ENCODE measurements at regions not wholly inside any gene's neighbourhood (a gene's known extent, or its start where the extent isn't known, plus 50 kb on each side); places are given as distances from the start of the nearest gene placed in this dataset.
"Not testable (repeated sequence)": the region's sequence is repeated elsewhere in the genome, so short reads cannot be mapped to it uniquely, and the experiment has no call there.

DNA sequence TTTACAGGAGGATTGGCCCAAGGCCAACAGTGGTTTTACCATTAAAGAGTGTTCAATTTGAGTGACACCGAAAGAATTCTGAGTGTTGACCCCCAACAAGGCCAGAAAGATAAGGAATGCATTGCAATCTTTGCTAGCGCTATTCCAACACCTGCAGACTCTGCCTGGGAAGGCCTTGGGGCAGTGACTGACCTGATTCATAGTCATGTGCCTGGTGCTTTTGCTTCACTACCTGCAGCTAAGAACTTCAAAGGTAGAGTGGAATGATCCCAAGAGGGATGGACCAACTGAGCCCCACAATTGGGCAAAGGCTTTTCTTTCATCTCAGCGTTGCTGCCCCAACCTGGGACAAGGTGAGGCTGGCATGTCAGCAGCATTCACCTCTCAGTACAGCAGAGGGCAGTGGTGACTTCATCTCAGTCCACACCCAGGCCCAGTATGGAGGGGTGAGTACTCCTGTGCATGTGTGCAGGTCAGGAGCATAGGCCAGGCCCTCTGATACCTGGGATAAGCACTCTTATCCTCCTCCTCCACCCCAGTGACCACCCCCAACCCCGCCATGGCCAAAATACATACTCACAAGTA is 149.6 kb upstream of the GNAO1 start:
- DNase-seq (peak in 1 of 2 donors; percentile 6), ATAC-seq (peak; percentile 52)
- intact Hi-C loops (cut with DNase I, micrococcal nuclease): loop anchor here in 1 of 2 donors (10.0 kb wide), 1 partner anchor 273 kb away; no protein-coding TSS in a partner anchor

DNA sequence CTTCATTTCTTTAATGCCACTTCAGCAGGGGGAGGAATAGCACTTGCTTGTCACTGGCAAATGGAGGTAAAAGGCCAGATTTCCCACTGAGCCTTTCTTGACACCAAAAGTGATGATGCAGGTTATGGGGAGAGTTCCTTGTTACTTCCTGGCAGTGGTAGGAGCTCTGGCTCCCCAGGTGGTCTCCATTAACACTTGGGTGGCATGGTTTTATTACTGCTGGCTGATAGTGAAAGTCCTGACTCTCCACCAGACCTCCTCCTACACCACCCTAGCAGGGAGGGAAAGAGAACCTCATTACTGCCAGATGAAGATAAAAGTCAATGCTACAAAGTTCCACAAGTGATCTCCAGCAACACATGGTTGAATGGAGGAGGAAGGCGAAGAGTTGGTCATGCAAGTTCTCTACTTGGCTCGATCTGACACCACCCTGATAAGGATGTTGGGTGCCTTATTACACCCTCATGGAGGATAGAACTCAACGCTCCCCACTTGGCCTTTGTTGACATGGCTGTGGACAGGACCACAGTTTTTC is 152.7 kb upstream of the GNAO1 start:
- intact Hi-C loops (cut with DNase I, micrococcal nuclease): no loop called here
- ATAC-seq (no peak), DNase-seq (no peak)

DNA sequence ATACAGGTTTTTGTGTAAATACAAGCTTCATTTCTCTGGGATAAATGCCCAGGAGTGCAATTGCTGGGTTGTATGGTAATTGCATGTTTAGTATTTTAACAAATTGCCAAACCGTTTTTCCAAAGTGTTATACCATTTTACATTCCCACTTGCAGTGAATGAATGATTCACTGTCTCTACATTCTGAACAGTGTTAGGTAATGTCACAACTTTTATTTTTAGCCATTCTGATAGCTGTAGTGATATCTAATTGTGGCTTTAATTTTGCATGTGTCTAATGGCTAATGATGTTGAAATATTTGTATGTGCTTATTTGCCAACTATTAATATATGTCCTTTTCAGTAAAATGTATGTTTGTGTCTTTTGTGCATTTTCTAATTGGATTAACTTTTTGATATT is 156.9 kb upstream of the CES5A start:
- DNase-seq (no peak), ATAC-seq (no peak)
- intact Hi-C loops (cut with DNase I, micrococcal nuclease): no loop called here

DNA sequence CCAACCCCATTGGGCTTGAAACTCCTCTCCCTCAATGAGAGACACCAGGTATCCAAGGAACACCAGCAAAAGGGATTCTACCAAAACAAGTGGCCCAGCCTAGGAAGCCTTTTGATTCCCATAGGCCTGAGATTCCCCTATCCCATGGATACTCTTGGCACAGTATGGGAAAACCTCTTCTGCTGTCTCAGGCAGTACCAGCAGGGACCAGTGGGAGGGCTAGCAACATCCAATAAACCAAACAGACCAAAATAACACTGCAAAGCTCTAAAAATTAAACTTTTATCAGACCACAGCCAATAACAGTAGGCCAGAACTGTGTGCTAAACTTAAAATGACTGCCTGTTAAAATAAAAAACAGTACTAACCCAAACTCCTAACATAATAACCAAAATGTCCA is 153.9 kb upstream of the CES5A start:
- DNase-seq: no peak
- intact Hi-C loops (cut with DNase I, micrococcal nuclease): no loop called here
- ATAC-seq: no peak

DNA sequence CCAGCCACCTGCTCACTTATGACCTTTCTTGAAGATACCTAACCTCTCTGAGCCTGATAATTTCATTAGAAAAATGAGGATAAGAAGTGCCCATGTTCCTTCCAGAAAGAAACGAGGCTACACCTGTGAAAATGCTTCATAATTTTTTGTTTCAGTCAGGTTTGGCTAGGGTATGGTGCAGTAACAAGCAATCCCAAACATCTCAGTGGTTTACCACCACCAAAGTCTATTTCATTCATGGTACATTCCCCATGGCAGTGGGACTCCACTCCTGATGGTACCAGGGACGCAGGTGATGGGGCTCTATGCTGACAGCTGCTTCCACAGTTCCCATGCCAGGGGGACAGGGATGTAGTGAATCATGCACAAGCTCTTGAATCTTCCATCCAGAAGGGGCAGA is 147.6 kb upstream of the CES5A start:
- DNase-seq: no peak
- intact Hi-C loops (cut with DNase I, micrococcal nuclease): no loop called here

DNA sequence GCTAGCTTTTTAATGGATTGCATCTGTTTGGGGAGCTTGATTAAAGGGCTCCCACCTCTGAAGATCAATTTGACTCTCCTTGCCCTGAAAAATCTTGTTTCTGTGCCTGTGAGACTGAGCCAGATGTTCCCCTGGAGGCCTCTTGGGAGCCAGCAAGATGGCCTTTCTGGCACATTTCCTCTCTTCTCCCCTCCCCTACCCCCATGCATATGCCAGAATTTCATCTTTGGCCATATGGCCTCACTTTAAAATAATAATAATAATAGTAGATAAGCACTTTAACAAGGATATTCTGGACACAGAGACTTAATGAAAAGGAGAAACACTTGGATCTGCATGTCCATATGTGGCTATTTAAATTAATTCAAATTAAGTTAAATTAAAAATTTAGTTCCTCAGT is 144.1 kb upstream of the CES5A start:
- DNase-seq (no peak), ATAC-seq (no peak)
- intact Hi-C loops (cut with DNase I, micrococcal nuclease): no loop called here

More for the DNA sequence above, 147.6 kb upstream of the CES5A start:
- ATAC-seq: no peak

DNA sequence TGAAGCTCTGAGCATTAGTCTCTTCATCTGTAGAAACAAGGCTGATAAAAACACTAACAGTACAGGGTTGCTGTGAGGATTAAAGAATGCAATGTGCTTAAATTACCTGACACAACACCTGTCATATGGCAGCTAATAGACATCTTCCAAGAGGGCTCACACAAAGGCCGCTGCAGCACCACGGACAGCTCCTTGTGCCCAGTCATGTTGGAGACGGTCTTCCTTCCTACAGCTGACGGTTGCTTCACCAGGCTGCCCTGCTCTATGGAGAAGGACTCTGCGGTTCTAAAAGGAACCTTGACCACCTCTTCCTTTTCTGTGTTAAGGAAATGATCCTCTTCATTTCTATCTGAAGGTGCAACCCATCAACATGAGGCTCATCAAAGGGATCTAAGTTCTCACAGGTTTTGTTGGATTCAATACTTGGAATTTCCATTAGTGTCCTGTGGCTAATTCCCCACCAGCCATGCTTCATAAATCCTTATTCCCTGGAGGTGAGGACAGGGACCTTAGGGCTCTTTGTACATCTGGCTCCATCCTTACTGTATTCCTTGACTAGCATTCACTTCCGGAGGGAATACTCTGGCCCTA is 138.9 kb upstream of the CES5A start:
- ATAC-seq: no peak
- DNase-seq: peak in 1 of 2 donors; percentile 34
- intact Hi-C loops (cut with DNase I, micrococcal nuclease): no loop called here

DNA sequence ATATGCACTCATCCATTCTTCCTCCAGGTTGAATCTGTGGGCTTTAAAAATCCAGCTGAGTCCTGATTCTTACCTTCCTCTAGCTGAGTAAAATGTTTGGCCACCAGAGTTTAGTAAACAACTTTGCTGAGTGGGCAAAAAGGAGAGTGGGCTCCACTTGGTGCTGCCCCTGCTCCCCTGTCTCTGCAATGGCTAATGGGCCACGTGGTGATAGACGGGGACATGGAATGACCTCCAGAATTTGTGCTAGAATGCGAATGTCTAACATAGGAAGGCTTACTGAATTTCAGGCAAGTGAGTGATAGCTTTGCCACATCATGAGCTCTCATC is 137.3 kb upstream of the CES5A start:
- intact Hi-C loops (cut with DNase I, micrococcal nuclease): no loop called here
- DNase-seq (no peak), ATAC-seq (no peak)

DNA sequence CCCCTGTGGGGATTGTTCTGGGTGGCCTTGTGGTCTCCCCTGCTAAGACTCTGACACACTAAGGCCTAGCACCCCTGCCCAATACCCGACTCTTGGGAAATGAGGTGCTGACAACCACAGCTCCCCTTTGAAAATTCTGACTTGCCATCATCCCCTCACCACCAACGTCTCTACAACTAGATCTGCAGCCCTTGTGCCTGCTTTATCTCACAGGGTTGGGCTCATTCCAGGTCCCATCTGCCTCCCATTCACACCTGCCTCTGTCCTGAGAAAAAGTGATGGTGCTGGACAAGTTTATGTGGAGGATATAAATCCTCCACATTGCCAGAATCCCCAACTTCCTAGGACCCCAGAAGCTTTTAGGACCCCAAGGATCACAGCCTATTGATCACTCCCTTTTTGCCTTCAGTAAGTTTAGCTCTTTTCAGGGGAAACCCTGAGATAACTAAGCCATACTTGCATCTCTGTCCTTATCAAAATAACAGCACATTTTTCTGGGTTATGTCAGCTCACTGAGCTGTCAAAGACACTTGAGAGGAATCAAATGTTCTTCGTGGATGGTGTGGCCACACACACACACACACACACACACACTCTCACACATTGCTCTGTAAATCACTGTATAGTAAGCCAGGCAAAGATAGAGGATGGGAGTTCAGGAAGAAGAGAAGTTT is 136.8 kb upstream of the CES5A start:
- DNase-seq (no peak), ATAC-seq (no peak)
- intact Hi-C loops (cut with DNase I, micrococcal nuclease): no loop called here

DNA sequence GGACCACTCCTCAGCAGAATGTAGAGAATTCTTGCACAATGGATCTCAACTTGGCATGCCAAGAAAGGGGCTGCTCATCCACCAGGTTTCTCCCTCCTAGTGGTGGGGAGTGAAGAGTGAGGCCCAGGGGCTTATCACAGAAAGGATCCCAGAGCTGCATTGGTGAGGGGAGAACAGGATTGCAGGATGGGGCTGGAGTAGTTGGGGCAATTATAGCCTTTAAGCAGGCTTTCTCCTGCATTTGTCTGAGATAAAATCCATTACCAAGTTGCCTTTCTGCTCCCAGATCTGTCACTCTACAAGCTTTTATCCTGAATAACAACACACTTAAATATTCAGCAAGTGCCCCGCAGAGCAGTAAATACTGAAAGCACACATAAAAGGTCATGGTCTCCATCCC is 130.8 kb upstream of the CES5A start:
- ATAC-seq: no peak
- intact Hi-C loops (cut with DNase I, micrococcal nuclease): no loop called here
- no peak for DNase-seq

DNA sequence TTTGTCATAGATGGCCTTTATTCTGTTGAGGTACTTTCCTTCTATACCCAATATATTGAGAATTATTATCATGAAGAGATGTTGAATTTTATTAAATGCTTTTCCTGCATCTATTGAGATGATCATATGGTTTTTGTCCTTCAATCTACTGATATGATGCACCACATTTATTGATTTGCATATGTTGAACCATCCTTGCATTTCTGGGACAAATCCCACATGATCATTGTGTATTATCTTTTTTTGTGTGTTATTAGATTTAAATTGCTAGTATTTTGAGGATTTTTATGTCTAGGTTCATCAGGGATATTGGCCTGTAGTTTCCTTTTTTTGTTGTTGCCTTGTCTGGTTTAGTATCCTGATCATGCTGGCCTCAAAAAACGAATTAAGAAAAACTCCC is 124.5 kb upstream of the CES5A start:
- intact Hi-C loops (cut with DNase I, micrococcal nuclease): no loop called here
- no peak for DNase-seq

DNA sequence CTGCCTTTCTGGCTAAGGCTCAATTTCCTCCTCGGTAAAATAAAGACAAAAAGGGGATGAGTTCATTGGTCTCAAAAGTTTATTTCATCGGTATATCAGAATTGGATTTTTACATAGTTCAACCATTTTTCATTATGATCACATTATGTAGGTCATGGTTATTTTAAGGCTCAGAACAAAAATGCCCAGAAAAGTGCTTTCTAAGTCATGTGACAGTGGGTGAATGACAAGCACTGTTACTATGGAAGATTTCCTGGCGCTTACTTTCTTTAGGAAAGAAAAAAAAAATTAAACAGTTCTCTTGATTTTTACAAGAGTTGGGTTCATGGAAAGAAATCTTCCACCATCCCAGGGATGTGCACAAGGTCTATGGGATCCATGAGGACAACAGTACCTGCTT is 117.9 kb upstream of the CES5A start:
- intact Hi-C loops (cut with DNase I, micrococcal nuclease): no loop called here
- DNase-seq: no peak

More for the DNA sequence above, 124.5 kb upstream of the CES5A start:
- ATAC-seq: no peak

DNA sequence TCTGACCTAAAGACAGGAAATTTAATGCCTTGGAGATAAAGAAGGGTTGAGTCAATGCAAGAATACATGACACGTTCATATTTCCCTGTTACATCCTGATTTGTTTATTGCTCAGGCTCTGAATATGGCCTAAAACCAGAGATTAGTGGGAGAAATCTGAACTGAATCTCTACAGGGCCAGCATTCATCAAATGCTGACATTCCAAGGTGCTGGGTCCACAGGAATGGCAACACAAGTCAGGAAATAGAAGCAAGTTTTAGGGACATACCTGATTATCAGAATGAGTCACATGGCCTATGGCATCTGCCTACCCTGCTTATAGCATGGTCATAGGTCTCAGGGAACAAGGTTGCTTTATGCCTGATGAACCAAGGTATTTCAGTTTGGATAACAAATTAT is 117.4 kb upstream of the CES5A start:
- no peak for ATAC-seq
- intact Hi-C loops (cut with DNase I, micrococcal nuclease): no loop called here
- DNase-seq: no peak

More for the DNA sequence above, 117.9 kb upstream of the CES5A start:
- no peak for ATAC-seq

DNA sequence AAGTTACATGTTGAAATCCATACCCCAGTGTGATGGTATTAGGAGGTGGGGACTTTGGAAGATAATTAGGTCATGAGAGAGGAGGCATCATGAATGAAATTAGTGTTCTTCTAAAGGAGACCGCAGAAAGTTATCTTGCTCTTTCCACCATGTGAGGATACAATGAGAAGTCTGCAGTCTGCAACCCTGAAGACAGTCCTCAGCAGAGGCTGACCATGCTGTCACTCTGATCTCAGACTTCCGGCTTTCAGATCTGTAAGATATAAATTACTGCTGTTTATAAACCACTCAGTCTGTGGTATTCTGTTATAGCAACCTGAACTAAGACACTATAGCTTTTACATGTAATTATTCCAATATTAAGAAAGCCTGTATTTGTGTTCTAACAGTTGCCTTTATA is 116.7 kb upstream of the CES5A start:
- intact Hi-C loops (cut with DNase I, micrococcal nuclease): no loop called here
- DNase-seq (no peak), ATAC-seq (no peak)

DNA sequence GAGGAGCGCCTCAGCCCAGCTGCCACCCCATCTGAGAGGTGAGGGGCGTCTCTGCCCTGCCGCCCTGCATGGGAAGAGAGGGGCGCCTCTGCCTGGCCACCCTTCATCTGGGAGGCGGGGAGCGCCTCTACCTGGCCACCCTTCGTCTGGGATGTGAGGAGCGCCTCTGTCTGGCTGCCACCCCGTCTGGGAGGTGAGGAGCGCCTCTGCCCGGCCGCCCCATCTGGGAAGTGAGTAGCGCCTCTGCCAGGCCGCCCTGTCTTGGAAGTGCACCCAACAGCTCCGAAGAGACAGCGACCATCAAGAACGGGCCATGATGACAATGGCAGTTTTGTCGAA is 114.4 kb upstream of the CES5A start:
- ATAC-seq (no peak), DNase-seq (no peak)
- intact Hi-C loops (cut with DNase I, micrococcal nuclease): no loop called here

DNA sequence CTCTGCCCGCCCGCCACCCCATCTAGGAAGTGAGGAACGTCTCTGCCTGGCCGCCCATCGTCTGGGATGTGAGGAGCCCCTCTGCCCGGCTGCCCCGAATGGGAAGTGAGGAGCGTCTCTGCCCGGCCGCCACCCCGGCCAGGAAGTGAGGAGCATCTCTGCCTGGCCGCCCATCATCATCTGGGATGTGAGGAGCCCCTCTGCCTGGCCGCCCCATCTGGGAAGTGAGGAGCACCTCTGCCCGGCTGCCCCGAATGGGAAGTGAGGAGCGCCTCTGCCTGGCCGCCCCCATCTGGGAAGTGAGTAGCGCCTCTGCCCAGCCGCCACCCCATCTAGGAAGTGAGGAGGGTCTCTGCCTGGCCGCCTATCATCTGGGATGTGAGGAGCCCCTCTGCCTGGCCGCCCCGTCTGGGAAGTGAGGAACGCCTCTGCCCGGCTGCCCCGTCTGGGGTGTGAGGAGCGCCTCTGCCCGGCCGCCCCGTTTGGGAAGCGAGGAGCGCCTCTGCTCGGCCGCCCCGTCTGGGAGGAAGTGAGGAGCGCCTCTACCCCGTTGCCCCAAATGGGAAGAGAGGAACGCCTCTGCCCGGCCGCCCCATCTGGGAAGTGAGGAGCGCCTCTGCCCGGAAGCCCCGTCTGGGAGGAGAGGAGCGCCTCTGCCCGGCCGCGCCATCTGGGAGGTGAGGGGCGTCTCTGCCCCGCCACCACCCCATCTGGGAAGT is 113.8 kb upstream of the CES5A start:
- DNase-seq; ATAC-seq; intact Hi-C loops (cut with DNase I, micrococcal nuclease): not testable (repeated sequence)

DNA sequence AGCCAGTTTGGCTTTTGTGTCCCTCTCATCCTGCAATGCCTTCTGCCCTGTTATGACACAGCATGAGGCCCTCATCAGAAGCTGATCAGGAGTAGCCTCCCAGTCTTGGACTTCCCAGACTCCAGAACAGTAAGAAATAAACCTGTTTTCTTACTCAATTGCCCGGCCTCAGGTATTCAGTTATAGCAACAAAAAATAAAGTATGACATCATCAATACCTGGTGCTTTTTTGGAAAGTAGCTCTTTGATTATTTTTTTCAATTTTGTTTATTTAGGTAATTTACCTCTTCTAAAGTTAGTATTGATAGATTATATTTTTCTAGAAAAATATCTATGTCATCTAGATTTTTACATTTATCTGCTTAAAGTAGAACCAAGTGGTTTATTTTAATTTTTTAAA is 112.8 kb upstream of the CES5A start:
- DNase-seq (no peak), ATAC-seq (no peak)
- intact Hi-C loops (cut with DNase I, micrococcal nuclease): no loop called here

DNA sequence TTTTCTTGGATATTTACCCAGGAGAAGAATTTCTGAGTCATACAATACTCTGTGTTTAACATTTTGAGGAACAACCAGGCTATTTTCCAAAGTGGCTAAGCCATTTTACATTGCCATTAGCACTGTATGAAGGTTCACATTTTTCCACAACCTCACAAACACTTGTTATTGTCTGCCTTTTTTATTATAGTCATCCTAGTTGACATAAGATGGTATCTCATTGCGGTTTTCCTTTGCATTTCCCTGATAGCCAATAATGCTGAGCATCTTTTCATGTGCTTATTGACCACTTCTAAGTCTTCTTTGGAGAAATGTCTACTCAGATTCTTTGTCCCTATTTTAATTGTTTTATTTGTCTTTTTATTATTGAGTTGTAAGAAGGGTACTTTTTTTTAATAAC is 107.4 kb upstream of the CES5A start:
- intact Hi-C loops (cut with DNase I, micrococcal nuclease): no loop called here
- ATAC-seq: no peak

DNA sequence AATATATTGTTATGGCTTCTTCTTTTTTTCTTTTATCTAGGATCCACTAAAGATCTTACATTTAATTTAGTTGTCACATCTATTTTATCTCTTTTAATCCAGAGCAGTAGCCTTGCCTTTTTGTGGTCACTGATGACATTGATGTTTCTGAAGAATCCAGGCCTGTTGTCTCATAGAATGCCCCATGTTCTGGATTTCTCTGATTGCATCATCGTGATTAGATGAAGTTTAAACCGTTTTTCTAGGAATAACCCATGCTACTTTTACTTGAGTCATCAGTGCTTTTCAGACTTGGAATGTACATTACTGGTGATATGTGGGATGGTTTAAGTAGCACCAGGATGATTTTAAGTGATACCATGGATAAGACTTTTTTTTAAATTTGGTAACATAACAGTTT is 106.4 kb upstream of the CES5A start:
- no peak for ATAC-seq
- DNase-seq: no peak
- intact Hi-C loops (cut with DNase I, micrococcal nuclease): no loop called here

More for the DNA sequence above, 107.4 kb upstream of the CES5A start:
- no peak for DNase-seq

DNA sequence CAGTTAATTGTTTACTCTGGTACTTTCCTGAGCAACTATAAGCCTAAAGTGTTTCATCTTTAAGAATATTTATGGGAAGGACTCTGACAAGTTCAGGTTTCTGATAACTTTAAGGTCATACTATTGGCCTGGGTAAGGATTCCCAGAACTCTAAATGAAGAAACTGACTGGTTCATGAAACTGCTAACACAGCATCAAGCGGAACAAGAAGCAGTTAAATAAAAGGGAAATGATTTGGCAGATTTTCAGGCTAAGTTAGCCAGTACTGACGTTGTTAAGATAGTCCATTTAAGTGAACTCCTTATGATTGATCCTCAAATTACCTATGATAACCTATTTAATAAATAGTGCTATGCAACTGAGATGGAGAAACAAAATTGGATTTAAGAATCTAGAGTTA is 101.6 kb upstream of the CES5A start:
- intact Hi-C loops (cut with DNase I, micrococcal nuclease): no loop called here
- DNase-seq: no peak
- no peak for ATAC-seq

All from left colon (tissue), 2 donors.